SK-N-SH (cell line): ENCODE measurements at regions not wholly inside any gene's neighbourhood (a gene's known extent, or its start where the extent isn't known, plus 50 kb on each side); places are given as distances from the start of the nearest gene placed in this dataset.

ENCODE experiments used
- CTCF ChIA-PET: fragments of 300-600, 350-600 bp; formaldehyde crosslinking; extraction: SDS; loops from one replicate; lab custom pipeline; 2021; lab: Yijun Ruan, JAX
- POLR2A ChIA-PET: fragments of 350-600 bp; sonication (Branson Sonifier 250); formaldehyde crosslinking; extraction: SDS; loops from one replicate; lab custom pipeline; 2020; ENCODE audit warnings: antibody characterized with exemption, inconsistent platforms; lab: Yijun Ruan, JAX
- DNase-seq: peaks from one replicate; pipeline ENCODE4 v3.0.0; 2012
- H2AFZ ChIP-seq: fragments of 200-600 bp; sonication (generic); 2 replicates; pipeline ENCODE4 v1.8.1; 2016; ENCODE audit warnings: antibody characterized with exemption, mild to moderate bottlenecking, low read depth
- H3F3A ChIP-seq: fragments of 200-600 bp; sonication (generic); replicated peaks from 2 replicates; pipeline ENCODE3; 2016; ENCODE audit warnings: antibody characterized with exemption, mild to moderate bottlenecking; ENCODE audit not compliant: insufficient read depth
- H3K27ac ChIP-seq, 2 experiments: fragments of 200-500 bp in 1 of 2; fragments of 200-600 bp in 1 of 2; sonication (Bioruptor generic) in 1 of 2; sonication (generic), shearing (Covaris generic) in 1 of 2; 2 replicates each; pipeline versions ENCODE4 v1.5.1 to v1.6.1; 2014 to 2016; ENCODE audit warnings: low read depth in 2 of 2, inconsistent platforms in 1 of 2, low read length in 1 of 2, mild to moderate bottlenecking in 1 of 2, mixed read lengths in 1 of 2
- H3K27me3 ChIP-seq: fragments of 200-600 bp; sonication (generic), shearing (Covaris generic); 2 replicates; pipeline ENCODE4 v1.6.1; 2016; ENCODE audit warnings: mixed run types; ENCODE audit not compliant: insufficient read depth
- H3K36me3 ChIP-seq, 2 experiments: fragments of 200-500 bp in 1 of 2; fragments of 200-600 bp in 1 of 2; sonication (Bioruptor generic) in 1 of 2; sonication (generic) in 1 of 2; replicated peaks in 1 of 2; 2 replicates each; pipeline versions ENCODE3 to v1.5.1; 2014 to 2016; ENCODE audit warnings: low read length in 1 of 2, mild to moderate bottlenecking in 1 of 2; ENCODE audit not compliant: insufficient read depth in 2 of 2, control insufficient read depth in 1 of 2
- H3K4me1 ChIP-seq, 2 experiments: fragments of 200-500 bp in 1 of 2; fragments of 200-600 bp in 1 of 2; sonication (Bioruptor generic) in 1 of 2; sonication (generic), shearing (Covaris generic) in 1 of 2; 2 replicates each; pipeline versions ENCODE4 v1.5.1 to v1.6.1; 2014 to 2016; ENCODE audit warnings: low read depth in 1 of 2, low read length in 1 of 2, mixed run types in 1 of 2; ENCODE audit not compliant: insufficient read depth in 2 of 2, control insufficient read depth in 1 of 2
- H3K4me2 ChIP-seq: fragments of 200-600 bp; sonication (generic), shearing (Covaris generic); 2 replicates; pipeline ENCODE4 v1.6.1; 2017; ENCODE audit warnings: mixed run types
- H3K4me3 ChIP-seq, 2 experiments: fragments of 200-500 bp in 1 of 2; fragments of 200-600 bp in 1 of 2; sonication (Bioruptor generic) in 1 of 2; sonication (generic), shearing (Covaris generic) in 1 of 2; 2 replicates each; pipeline versions ENCODE4 v1.5.1 to v1.8.1; 2014 to 2016; ENCODE audit warnings: low read depth in 2 of 2, inconsistent platforms in 1 of 2, low read length in 1 of 2, mild to moderate bottlenecking in 1 of 2, mixed read lengths in 1 of 2, moderate library complexity in 1 of 2
- H3K79me2 ChIP-seq: fragments of 200-600 bp; sonication (generic); 2 replicates; pipeline ENCODE4 v1.8.1; 2017; ENCODE audit warnings: mild to moderate bottlenecking; ENCODE audit not compliant: insufficient read depth
- H3K9ac ChIP-seq: fragments of 200-600 bp; sonication (generic); 2 replicates; pipeline ENCODE4 v1.6.1; 2017; ENCODE audit warnings: mixed run types
- H3K9me2 ChIP-seq: fragments of 200-600 bp; sonication (generic); 2 replicates; pipeline ENCODE4 v1.6.1; 2017; ENCODE audit warnings: mixed run types
- H3K9me3 ChIP-seq: fragments of 200-600 bp; sonication (generic); 2 replicates; pipeline ENCODE4 v1.6.1; 2017; ENCODE audit warnings: mixed run types, mild to moderate bottlenecking, moderate library complexity
- H4K20me1 ChIP-seq: fragments of 200-600 bp; sonication (generic); 2 replicates; pipeline ENCODE4 v1.6.1; 2017; ENCODE audit warnings: mild to moderate bottlenecking, mixed run types; ENCODE audit not compliant: insufficient read depth
- CHD2 ChIP-seq: fragments of 150-350 bp; IDR thresholded peaks from 2 replicates; pipeline ENCODE4 v1.6.1; 2018; ENCODE audit warnings: low read length; ENCODE audit not compliant: partially characterized antibody
- FOSL2 ChIP-seq: IDR thresholded peaks from 2 replicates; pipeline ENCODE4 v1.4.0; 2012; ENCODE audit warnings: low read depth, mild to moderate bottlenecking, moderate library complexity, borderline replicate concordance
- GABPA ChIP-seq: IDR thresholded peaks from 2 replicates; pipeline ENCODE4 v1.4.0; 2012; ENCODE audit warnings: low read depth, mild to moderate bottlenecking
- GATA2 ChIP-seq: sonication (generic); formaldehyde crosslinking; IDR thresholded peaks from 2 replicates; pipeline ENCODE4 v1.5.0; 2020; ENCODE audit warnings: mild to moderate bottlenecking, missing genetic modification reagents
- JUND ChIP-seq: IDR thresholded peaks from 2 replicates; pipeline ENCODE4 v1.4.0; 2012
- MEF2A ChIP-seq: IDR thresholded peaks from 2 replicates; pipeline ENCODE4 v1.4.0; 2012; ENCODE audit warnings: low read depth, borderline replicate concordance
- NFIC ChIP-seq: IDR thresholded peaks from 2 replicates; pipeline ENCODE4 v1.4.0; 2012; ENCODE audit warnings: borderline replicate concordance
- NRF1 ChIP-seq: IDR thresholded peaks from 2 replicates; pipeline ENCODE4 v1.6.1; 2012; ENCODE audit warnings: low read depth, mild to moderate bottlenecking, low read length
- RCOR1 ChIP-seq: fragments of 150-350 bp; IDR thresholded peaks from 2 replicates; pipeline ENCODE4 v1.6.1; 2017; ENCODE audit warnings: antibody characterized with exemption, low read length
- RFX5 ChIP-seq: IDR thresholded peaks from 2 replicates; pipeline ENCODE4 v1.6.1; 2012; ENCODE audit warnings: mild to moderate bottlenecking, improper control_type of control experiment, low read length
- RXRA ChIP-seq: IDR thresholded peaks from 2 replicates; pipeline ENCODE4 v1.4.0; 2012; ENCODE audit warnings: low read depth, mild to moderate bottlenecking, borderline replicate concordance
- SIN3A ChIP-seq: IDR thresholded peaks from 2 replicates; pipeline ENCODE4 v1.6.1; 2012; ENCODE audit warnings: low read depth, mild to moderate bottlenecking, low read length, moderate library complexity, borderline replicate concordance
- SMC3 ChIP-seq: IDR thresholded peaks from 2 replicates; pipeline ENCODE4 v1.6.1; 2012; ENCODE audit warnings: low read depth, low read length, improper control_type of control experiment
- TAF1 ChIP-seq: IDR thresholded peaks from 2 replicates; pipeline ENCODE4 v1.6.1; 2012; ENCODE audit warnings: low read depth, mild to moderate bottlenecking, low read length, moderate library complexity, borderline replicate concordance
- TCF12 ChIP-seq: IDR thresholded peaks from 2 replicates; pipeline ENCODE4 v1.4.0; 2012
- WGBS: methylation state at CpG from one replicate; pipeline ENCODE4 v1.1.6; 2017; ENCODE audit warnings: low lambda C conversion rate; 5-methylcytosine and 5-hydroxymethylcytosine counted together
- TF ChIP-seq, protein P1 (sequence below): fragments of 150-350 bp; IDR thresholded peaks from 2 replicates; pipeline ENCODE4 v1.6.1; 2016; ENCODE audit warnings: mild to moderate bottlenecking, low read depth, low read length
- TF ChIP-seq, protein P2 (sequence below): IDR thresholded peaks from 2 replicates; pipeline ENCODE4 v1.6.1; 2012; ENCODE audit warnings: mild to moderate bottlenecking, low read depth, low read length, moderate library complexity
- TF ChIP-seq, protein P3 (sequence below): IDR thresholded peaks from 2 replicates; pipeline ENCODE4 v1.4.0; 2012; ENCODE audit warnings: low read depth, borderline replicate concordance

DNA sequence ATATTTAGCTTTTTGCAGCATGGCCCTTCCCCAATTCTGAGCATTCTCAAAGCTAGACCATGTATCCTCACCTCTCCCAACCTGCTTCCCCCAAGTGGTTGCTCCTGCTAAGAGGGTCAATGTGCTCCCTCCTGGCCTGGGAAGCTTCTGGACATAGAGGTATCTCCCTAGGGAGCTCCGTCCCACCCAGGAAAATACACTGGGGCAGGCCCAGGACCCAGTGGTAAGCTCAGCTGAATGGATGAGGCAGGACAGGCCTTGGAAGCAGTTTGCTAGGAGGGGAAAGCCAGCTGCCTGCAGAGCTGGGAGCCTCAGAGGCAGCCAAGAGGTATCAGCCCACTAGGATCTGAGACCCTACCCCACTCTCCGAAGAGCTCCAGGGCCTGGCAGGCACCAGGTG lies 1721.6 kb downstream of the TP53TG3F start:
- 0% methylated on average over 2 of the region's 2 CpGs for WGBS

More for the DNA sequence above, 1721.6 kb downstream of the TP53TG3F start:
- Histone ChIP-seq H3K36me3 (no peaks in the 10 kb centered on the region), H3K9me3 (no peaks in the 10 kb centered on the region), H3K9me2 (no peaks in the 10 kb centered on the region), H3K27me3 (no peaks in the 10 kb centered on the region), H3K4me3 (no peak overlapping the region), H3F3A (no peaks in the 10 kb centered on the region), H3K9ac (no peak overlapping the region), H2AFZ (no peak overlapping the region), H3K27ac (no peak overlapping the region), H3K4me2 (no peak overlapping the region), H3K79me2 (no peaks in the 10 kb centered on the region), H3K4me1 (peaks cover 0 to 5% of the 10 kb centered on the region in 2 experiments; a peak in 1 of 4 replicates), H4K20me1 (no peaks in the 10 kb centered on the region)
- TF ChIP-seq MEF2A (no peak), SIN3A (no peak), NRF1 (no peak), TAF1 (no peak), TCF12 (no peak), GATA2 (no peak), GABPA (no peak), JUND (no peak), RFX5 (no peak), RCOR1 (no peak), FOSL2 (no peak), RXRA (no peak), CHD2 (no peak), NFIC (no peak), SMC3 (no peak)
- TF ChIP-seq, protein P1, sequence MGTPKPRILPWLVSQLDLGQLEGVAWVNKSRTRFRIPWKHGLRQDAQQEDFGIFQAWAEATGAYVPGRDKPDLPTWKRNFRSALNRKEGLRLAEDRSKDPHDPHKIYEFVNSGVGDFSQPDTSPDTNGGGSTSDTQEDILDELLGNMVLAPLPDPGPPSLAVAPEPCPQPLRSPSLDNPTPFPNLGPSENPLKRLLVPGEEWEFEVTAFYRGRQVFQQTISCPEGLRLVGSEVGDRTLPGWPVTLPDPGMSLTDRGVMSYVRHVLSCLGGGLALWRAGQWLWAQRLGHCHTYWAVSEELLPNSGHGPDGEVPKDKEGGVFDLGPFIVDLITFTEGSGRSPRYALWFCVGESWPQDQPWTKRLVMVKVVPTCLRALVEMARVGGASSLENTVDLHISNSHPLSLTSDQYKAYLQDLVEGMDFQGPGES = no peak
- TF ChIP-seq, protein P2, sequence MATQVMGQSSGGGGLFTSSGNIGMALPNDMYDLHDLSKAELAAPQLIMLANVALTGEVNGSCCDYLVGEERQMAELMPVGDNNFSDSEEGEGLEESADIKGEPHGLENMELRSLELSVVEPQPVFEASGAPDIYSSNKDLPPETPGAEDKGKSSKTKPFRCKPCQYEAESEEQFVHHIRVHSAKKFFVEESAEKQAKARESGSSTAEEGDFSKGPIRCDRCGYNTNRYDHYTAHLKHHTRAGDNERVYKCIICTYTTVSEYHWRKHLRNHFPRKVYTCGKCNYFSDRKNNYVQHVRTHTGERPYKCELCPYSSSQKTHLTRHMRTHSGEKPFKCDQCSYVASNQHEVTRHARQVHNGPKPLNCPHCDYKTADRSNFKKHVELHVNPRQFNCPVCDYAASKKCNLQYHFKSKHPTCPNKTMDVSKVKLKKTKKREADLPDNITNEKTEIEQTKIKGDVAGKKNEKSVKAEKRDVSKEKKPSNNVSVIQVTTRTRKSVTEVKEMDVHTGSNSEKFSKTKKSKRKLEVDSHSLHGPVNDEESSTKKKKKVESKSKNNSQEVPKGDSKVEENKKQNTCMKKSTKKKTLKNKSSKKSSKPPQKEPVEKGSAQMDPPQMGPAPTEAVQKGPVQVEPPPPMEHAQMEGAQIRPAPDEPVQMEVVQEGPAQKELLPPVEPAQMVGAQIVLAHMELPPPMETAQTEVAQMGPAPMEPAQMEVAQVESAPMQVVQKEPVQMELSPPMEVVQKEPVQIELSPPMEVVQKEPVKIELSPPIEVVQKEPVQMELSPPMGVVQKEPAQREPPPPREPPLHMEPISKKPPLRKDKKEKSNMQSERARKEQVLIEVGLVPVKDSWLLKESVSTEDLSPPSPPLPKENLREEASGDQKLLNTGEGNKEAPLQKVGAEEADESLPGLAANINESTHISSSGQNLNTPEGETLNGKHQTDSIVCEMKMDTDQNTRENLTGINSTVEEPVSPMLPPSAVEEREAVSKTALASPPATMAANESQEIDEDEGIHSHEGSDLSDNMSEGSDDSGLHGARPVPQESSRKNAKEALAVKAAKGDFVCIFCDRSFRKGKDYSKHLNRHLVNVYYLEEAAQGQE = no peak
- TF ChIP-seq, protein P3, sequence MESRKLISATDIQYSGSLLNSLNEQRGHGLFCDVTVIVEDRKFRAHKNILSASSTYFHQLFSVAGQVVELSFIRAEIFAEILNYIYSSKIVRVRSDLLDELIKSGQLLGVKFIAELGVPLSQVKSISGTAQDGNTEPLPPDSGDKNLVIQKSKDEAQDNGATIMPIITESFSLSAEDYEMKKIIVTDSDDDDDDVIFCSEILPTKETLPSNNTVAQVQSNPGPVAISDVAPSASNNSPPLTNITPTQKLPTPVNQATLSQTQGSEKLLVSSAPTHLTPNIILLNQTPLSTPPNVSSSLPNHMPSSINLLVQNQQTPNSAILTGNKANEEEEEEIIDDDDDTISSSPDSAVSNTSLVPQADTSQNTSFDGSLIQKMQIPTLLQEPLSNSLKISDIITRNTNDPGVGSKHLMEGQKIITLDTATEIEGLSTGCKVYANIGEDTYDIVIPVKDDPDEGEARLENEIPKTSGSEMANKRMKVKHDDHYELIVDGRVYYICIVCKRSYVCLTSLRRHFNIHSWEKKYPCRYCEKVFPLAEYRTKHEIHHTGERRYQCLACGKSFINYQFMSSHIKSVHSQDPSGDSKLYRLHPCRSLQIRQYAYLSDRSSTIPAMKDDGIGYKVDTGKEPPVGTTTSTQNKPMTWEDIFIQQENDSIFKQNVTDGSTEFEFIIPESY = no peak
- ChIA-PET CTCF (no interaction called here), POLR2A (no interaction called here)
- DNase-seq = no peak
